OCI-M2 (cell line): ENCODE measurements at regions not wholly inside any gene's neighbourhood (a gene's known extent, or its start where the extent isn't known, plus 50 kb on each side); places are given as distances from the start of the nearest gene placed in this dataset.

ENCODE experiments used
- DNase-seq: peaks from one replicate; lab custom pipeline; 2025; ENCODE audit not compliant: unreplicated experiment; lab: John Stamatoyannopoulos, UW

DNA sequence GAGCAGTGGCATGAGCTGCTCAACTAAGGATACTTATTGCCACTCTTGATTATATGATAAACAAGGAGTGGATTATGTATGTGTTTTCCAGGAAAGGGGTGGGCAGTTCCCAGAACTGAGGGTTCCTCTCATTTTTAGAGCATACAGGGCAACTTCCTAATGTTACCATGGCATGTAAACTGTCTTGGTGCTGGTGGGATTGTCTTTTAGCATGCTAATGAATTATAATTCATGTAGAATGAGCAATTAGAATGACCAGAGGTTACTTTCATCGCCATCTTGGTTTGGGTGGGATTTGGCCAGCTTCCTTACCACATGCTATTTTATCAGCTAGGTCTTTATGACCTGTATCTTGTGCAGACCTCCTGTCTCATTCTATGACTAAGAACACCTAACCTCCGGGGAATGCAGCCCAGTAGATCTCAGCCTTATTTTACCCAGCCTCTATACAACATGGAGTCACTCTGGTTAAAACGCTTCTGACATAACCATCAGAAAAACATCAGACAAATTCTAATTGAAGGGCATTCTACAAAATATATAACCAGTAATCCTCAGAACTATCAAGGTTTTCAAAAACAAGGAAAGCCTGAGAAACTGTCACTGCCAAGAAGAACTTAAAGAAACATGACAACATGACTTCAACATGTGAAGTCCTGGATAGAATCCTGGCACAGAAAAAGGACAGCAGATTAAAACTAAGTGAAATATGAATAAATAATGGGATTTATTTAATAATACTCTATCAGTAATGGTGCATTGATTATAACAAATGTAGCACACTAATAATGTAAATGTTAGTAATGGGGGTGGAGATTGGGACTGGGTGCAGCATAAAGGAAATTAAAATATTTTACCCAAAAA is 365.0 kb downstream of the SEMA3D start:
- no peak for DNase-seq

DNA sequence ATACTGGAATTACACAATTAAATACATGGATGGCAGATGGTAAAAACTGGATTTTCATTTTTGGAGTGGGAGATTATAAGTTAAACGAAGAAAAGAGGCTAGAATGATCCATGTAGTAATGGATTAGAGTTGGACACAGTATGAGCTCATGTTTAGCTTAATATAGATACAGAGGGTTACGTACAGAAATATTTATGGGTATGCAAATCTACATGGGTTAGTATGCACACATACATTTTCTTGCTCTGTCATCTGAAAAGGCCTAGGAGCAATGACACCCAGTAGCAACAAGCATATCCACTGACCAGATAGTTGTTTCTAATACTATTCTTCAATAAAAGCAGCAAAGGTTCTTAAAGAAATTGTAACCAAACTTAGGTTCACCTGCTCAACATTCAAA is 366.4 kb downstream of the SEMA3D start:
- no peak for DNase-seq

DNA sequence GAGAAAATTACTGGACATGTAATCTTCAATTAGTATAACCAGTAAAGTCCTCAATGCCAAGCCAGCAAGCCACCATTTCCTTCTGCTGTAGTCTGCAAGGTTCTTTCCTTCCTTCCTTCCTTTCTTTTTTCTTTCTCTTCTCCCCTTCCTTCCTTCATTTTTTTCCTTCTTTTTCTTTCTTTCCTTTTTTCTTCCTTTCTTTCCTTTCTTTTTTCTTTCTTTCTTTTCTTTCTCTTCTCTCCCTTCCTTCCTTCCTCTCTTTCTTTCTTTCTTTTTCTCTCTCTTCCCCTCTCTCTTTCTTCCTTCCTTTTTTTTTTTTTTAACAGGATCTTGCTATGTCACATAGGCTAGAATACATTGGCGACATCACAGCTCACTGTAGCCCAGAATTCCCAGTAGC is 369.8 kb downstream of the SEMA3D start:
- DNase-seq: no peak

DNA sequence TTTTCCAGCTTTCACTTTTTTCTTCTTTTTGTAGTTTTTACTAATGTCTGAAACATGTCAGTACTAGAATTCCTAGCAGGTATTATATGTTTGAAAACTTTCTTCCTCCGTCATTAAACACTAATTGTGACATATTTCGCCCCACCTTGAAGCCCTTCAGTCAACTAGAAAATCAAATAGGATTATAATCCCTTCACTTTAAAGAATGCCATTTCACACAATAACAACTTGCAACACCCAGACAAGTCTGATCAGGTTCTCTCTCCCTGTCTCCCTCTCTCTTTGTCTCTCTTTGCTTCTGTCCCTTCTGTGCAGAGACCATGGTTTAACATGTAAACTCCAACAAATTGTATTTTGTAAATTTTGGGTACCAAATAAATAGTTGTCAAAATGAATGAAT is 373.5 kb downstream of the SEMA3D start:
- DNase-seq: no peak

DNA sequence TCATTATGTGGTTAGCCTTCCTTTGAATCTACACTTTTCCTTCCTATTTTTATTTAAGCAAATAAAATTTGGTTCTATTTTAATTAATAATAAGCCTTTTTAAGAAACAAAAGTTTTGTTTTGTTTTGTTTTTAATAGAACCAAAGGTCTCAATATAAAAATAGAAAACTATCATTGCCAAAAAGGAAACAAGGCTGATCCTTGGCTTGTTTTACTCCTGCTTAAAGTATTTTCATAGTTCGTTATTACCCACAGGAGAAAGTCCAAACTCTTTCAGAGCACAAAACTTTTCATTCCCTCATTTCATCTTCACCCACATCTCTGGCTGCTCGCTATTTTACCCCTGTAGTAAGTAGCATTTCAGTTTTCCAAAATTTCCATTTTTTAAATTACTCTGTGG is 374.8 kb downstream of the SEMA3D start:
- DNase-seq: no peak

DNA sequence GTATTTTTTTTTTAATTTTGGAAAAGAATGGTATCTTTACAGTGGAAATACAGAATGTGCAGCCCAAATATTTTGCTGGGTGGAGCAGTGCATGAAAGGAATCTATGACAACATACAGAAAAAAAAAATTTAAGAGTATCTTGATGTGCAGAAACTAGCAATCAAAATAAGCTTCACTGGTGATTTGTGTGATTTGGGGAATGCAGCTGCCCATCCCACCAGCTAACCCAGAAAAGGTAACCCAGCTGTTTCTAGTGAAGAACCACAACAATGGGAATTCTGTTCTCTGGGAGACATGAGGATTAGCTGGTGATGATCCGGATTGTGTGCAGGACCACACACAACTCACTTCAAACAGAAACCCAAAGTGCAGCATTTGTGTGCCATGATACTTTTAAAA is 375.5 kb downstream of the SEMA3D start:
- DNase-seq: no peak

DNA sequence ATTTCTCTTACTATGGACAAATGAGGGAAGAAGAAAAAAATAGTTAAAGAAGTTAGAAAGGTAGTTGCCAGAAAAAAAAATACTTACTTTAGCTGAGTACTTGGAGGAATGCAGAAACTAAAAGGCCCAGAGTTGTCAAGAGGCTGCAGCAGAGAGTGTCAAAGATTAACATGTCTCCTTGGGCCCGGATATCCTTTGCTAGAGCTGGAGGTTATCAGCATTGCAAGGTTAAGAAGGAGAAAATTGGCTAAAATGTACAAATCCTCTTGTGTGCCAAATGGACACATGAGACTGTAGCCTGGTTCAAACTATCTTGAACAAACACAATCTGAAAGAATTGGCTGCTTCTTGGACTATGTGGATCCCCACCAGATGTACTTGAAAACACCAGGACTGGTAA is 377.0 kb downstream of the SEMA3D start:
- DNase-seq: no peak

DNA sequence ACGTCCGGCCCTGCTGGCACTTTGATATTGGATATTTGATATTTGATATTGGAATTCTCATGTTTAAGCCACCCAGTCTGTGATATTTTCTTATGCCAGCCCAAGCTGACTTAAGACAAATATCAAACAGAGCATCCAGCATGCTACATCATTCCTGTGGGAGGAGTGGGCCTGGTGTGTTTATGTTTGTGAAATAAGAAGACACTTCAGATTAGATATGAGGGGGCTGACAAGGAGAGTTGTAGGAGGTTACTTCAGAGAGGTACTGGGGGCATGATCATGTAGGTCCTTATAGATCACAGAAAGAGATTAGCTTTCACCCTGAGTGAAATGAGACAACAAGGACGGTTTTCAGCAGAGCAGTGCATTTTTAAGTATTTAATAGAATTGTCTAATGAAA is 382.9 kb downstream of the SEMA3D start:
- DNase-seq: no peak

DNA sequence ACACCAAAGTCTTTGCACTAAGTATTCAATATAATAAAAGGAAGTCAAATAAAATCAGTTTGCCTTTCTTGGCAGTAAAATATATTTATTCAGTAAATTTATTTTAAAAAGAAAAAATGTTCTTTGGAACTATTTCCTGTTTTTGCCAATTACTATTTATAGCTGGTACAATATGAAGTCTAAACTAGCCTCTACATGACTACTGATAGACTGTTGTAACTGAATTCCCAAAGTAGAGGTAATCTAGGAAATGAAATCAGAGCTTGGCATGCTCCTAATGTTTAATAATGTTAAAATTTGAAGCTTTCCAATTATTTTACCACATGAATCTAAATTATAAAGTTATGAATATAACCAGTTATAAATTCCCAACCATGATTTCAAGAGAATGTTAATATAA is 385.5 kb downstream of the SEMA3D start:
- DNase-seq: no peak

DNA sequence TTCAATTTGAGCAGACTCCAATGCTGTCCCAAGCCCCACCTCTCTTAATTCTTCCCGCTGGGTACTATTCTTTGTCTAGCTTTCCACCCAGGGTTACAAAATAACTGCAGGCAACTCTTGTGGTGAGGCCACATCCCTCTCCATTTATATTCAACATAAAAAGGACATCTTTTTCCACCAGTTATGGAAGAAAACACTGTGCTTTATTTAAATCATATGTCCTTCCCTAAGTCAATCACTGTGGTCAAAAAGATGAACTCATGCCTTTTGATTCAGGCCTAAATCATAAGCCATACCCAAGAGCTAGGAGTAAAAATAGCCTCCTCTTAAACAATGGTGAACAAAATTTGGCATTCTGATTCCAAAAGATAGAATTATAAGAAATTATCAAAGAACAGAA is 386.0 kb downstream of the SEMA3D start:
- DNase-seq: no peak

DNA sequence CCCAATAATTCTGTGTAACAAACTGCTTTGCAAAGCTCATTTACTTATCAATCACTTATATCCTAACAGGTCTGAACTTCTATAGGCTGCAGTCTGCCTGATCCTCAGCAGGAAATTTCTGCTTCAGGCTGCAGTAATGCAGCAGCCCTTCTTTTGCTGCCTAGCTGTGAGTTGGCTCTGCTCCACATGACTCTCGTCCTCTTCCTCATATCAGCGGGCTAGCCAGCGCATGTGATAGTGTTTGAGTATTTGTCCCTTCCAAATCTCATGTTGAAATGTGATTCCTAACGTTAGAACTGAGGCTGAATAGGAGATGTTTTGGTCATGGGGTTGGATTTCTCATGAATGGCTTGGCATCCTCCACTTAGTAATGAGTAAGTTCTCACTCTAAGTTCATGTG is 387.8 kb downstream of the SEMA3D start:
- DNase-seq: no peak

DNA sequence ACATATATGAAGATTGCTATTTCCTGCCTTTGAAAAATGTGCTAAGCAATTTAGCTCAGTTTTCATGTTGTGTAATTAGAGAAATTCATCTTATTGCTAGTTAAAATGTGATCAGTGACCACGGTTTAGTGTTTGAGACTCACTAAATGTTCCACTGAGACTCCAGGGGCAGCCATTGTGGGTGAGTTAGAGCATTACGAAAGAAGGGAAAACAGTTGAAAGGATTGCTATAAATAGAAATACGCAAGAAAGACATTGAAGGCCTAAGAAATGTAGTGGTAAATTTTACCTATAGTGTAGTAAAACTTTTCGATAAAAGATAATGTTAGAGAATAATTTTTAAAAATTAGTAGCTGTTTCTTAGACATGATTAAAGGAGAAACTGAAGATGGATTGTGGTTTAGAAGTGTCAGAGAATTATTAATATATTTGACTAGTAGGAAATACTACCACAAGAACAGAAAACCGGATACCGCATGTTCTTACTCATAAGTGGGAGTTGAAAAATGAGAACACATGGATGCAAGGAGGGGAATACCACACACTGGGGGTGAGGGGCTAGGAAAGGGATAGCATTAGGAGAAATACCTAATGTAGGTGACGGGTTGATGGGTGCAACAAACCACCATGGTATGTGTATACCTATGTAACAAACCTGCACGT is 394.5 kb downstream of the SEMA3D start:
- DNase-seq: no peak

DNA sequence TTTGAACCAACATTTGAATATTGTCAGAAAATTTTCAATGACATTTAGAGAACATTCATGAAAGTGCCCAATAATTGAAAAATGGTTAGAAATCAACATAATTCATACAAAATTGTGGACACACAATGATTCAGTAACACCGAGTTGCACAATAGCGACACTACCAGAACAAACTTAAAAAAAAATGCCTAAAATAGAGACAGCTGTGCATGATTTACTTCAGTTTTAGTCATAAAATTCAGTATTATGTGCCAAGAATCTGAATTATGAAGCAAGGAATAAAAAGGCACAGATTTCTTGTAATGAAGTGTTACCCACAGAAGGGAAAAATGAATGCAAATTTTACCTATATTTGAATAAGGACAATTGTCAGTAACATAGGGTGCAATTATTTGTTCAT is 396.0 kb downstream of the SEMA3D start:
- DNase-seq: no peak

DNA sequence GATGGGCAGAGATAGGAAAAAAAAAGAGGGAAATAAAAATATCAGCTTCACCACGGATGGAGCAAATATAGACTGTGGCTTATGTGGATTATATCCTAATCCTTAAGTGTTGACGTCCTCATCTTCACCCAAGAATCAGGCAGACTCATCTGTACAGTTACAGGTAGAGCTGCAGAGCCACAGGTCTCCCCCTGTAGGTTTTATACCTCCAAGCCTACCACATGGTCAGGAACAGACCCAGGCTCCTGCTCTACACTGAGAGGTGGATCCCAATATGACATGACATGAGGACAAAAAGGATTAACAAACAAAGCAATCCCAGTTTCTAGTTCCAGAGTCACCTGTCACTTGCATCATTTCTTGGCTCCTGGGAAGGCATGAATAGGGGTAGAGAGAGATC is 400.8 kb downstream of the SEMA3D start:
- DNase-seq: no peak

DNA sequence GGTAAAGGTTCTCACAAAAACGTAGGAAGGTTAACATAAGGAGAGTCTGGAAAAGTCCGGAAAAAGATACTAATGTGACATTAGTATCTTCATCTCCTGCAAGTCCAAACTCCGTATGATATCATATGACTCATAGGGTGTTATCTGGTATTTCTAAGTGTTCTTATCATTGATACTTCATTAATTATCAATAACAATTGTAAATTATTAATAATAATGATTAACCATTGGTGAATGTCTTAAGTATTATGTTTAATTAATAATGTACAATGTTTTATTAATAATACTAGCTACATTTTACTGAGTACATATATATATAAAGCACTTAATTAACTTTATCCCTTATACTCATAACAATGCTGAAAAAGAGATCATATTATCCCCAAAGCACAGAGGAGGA is 402.4 kb downstream of the SEMA3D start:
- DNase-seq: no peak

DNA sequence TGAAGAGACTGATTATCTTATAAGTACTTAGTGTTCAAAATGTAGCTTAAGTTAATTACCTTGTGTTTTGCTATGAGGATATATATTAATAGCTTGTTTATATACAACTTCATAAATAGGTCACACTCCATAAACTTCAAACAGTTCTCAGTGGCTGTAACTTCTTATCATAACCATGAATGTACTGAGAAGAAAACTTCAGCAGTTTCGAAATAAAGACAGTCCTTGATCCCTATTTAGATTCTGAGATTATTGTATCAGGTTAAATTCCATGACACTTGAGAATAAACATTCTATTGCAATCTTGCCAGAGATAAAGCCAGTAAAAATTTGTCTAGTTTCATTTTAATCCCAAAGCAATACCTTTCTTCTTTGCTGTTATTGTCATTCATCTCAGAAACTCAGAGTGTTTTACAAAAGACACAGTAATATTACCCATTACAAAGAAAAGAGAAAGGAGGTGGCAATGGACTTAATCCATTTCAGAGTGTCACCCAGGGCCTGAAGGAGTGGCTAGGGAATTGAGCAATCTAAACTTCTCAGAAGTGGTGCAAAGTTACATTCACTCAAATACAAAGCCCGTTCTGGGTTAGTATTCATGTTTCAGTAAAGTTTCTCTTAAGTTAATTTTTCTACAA is 403.6 kb downstream of the SEMA3D start:
- no peak for DNase-seq

DNA sequence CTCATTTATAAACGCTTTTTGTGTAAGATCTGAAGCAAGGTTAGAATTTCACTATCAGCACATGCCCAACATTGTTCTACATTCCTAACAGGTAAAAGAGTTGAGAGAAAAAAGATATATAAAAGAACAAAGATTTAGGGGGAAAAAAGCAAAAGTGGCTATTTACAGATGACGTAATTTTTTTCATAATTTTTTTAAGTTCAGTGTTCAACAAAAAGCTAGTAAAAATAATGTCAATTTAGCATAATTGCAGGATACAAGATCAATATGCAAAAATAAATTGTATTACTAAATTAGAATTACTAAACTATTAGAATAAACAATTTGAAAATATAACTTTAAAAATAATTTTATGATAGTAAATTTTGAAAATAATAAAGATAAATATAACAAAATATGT is 405.0 kb downstream of the SEMA3D start:
- no peak for DNase-seq

DNA sequence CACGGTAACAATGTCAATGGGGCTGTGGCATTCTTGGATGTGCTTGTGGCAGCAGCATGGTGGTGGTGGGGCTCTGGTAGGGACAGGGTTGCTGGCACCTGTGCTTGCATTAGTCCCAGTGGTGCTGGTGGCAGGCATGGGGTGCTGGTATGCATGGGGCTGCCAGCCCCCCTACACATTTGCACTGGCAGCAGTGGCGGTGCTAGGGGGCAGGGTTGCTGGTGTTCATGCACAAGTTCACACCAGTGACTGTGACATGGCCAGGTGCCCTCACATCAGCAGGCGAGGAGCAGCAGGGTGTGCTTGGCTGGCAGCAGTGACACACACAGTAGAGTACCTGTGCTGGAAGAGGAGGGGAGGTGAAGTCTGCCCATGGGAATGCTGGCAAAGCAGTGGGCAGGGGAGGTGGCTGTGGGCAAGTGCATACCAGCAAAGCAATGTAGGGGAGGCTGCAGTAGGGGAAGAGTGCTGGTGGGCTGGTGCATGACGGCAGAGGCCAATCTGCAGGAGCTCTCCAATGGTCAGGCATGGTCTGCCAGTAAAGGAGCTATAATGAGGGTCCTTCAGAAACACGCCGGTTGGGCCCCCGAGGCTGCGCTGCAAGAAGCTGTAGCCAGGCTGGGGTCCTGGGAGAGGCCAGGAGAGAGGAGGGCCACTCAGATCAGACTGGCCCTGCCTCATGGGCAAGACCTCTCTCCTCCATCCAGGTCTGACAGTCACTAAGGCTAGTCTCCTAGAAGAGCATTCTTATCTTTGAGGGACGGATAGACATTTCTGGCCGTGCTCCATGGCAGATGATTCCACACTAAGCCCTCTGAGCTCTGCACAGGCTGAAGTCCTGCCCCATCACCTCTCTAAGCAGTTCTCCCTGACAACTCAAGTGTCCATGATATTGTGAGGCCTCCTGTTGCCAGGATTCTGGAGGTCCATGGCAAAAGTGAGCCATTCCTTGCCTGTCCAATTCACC is 406.4 kb downstream of the SEMA3D start:
- DNase-seq: no peak

DNA sequence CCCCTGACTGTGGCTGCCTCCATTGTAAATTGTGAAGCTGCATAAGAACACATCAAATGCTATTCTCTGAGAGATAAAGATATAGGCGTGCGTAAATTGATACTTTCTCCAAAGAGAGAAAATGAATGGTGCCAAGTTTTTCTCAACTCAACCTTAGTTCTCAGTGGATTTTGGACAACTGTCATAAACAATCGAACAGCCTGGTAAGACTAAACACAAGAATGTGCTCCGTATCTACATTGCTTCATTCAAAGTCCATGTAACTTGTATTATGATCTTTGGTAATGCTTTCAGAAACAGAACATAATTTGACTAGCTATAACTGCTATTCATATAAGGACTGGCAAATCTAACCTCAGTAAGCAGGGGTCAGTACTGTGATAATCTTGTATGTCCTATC is 429.1 kb downstream of the SEMA3D start:
- no peak for DNase-seq

DNA sequence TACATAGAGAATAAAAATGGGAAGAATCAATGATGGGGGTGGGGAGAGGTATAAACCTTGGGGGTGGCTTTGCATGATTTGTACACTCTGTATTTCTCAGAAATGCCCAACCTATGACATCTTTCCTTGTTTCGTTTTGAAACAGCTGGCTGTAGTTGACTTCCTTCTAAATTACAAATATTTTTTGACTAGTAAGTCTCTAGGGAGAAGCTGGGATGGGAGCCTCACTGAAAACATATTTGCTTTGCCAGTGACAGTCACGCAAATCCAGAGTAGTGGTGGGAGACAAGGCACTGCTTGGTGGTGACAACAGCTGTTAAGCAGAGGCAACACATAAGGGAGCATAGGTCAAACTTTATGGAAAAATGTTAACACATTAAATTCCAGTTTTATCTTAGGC is 440.5 kb downstream of the SEMA3D start:
- no peak for DNase-seq

DNA sequence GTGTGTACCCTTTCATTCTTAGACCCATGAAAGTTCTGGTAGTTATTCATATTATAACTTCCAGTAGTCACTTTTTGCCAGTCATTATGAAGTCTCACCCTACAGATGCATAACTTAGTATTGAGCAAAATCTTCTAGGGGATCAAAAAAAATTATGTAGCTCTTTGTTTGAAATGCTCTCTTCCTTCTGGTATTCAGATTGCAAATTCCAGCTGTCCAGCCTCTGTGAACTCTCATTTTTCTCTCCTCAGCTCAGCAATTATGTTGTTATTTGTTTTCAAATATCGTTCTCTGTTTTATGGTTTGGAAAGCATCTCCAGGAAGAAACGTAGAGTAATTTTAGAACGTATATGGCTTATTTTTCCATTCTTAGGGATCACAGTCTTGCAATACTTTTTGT is 442.5 kb downstream of the SEMA3D start:
- no peak for DNase-seq
